Islet precursor cell (in vitro differentiated cells): ENCODE measurements at regions not wholly inside any gene's neighbourhood (a gene's known extent, or its start where the extent isn't known, plus 50 kb on each side); places are given as distances from the start of the nearest gene placed in this dataset.

Experiments
- DNase-seq: peaks from one replicate; pipeline ENCODE4 v3.0.0-alpha.2; 2018

- no peak for DNase-seq
Measured at GRCh38 chr11:90803831-90804230, 581.0 kb upstream of the CHORDC1 start.

GRCh38 chr11:90803366-90803765 is 580.5 kb upstream of the CHORDC1 start:
- no peak for DNase-seq

GRCh38 chr11:90798769-90799168 is 575.9 kb upstream of the CHORDC1 start:
- no peak for DNase-seq

GRCh38 chr11:90795746-90796145 is 572.9 kb upstream of the CHORDC1 start:
- DNase-seq: no peak

- no peak for DNase-seq
Measured at GRCh38 chr11:90788961-90789360, 566.1 kb upstream of the CHORDC1 start.

GRCh38 chr11:90784241-90784814 is 561.5 kb upstream of the CHORDC1 start:
- no peak for DNase-seq

- DNase-seq: no peak
Measured at GRCh38 chr11:90783111-90783510, 560.3 kb upstream of the CHORDC1 start.

- DNase-seq: no peak
Measured at GRCh38 chr11:90779098-90779497, 556.2 kb upstream of the CHORDC1 start.

GRCh38 chr11:90775567-90776165 is 552.8 kb upstream of the CHORDC1 start:
- DNase-seq: no peak

- DNase-seq: peak; percentile 54
Measured at GRCh38 chr11:90774727-90775566, 552.1 kb upstream of the CHORDC1 start.

GRCh38 chr11:90770007-90770406 is 547.2 kb upstream of the CHORDC1 start:
- DNase-seq: no peak

- DNase-seq: no peak
Measured at GRCh38 chr11:90766121-90766520, 543.3 kb upstream of the CHORDC1 start.

GRCh38 chr11:90764691-90765090 is 541.8 kb upstream of the CHORDC1 start:
- DNase-seq: no peak

GRCh38 chr11:90757849-90758494 is 535.1 kb upstream of the CHORDC1 start:
- no peak for DNase-seq

- DNase-seq: no peak
Measured at GRCh38 chr11:90756617-90757016, 533.8 kb upstream of the CHORDC1 start.

GRCh38 chr11:90753546-90753945 is 530.7 kb upstream of the CHORDC1 start:
- DNase-seq: no peak

- DNase-seq: no peak
Measured at GRCh38 chr11:90747057-90747456, 524.2 kb upstream of the CHORDC1 start.

- no peak for DNase-seq
Measured at GRCh38 chr11:90744169-90744568, 521.3 kb upstream of the CHORDC1 start.

GRCh38 chr11:90738799-90739198 is 516.0 kb upstream of the CHORDC1 start:
- DNase-seq: no peak

GRCh38 chr11:90737444-90738050 is 514.7 kb upstream of the CHORDC1 start:
- DNase-seq: no peak

GRCh38 chr11:90732486-90732885 is 509.6 kb upstream of the CHORDC1 start:
- no peak for DNase-seq

- DNase-seq: no peak
Measured at GRCh38 chr11:90723475-90723874, 500.6 kb upstream of the CHORDC1 start.

GRCh38 chr11:90722552-90723190 is 499.8 kb upstream of the CHORDC1 start:
- no peak for DNase-seq
